H1 (cell line): ENCODE measurements at regions not wholly inside any gene's neighbourhood (a gene's known extent, or its start where the extent isn't known, plus 50 kb on each side); places are given as distances from the start of the nearest gene placed in this dataset.

Source experiments
- CTCF ChIA-PET: fragments of 300-600 bp; sonication (Branson Sonifier 250); formaldehyde crosslinking; loops from one replicate; lab custom pipeline; 2021; ENCODE audit not compliant: partially characterized antibody; lab: Charles Lee
- POLR2A ChIA-PET: fragments of 300-600 bp; sonication (Branson Sonifier 250); formaldehyde crosslinking; loops from one replicate; lab custom pipeline; 2021; ENCODE audit warnings: inconsistent platforms; ENCODE audit not compliant: partially characterized antibody; lab: Charles Lee
- DNase-seq, 2 experiments: peaks; one replicate each; pipeline versions ENCODE4 v3.0.0 to v3.0.0-alpha.2; 2010 to 2022; ENCODE audit warnings: low spot score in 2 of 2, low read depth in 1 of 2, mixed read lengths in 1 of 2
- FAIRE-seq: peaks from 2 replicates; lab custom pipeline; 2011; peaks lifted over from hg19 to GRCh38; lab: Jason Lieb, UNC
- H2AFZ ChIP-seq: 2 replicates; pipeline ENCODE4 v1.8.1; 2012; ENCODE audit warnings: low read length, inconsistent platforms
- H2AK5ac ChIP-seq: 2 replicates; pipeline ENCODE4 v1.6.1; 2013; ENCODE audit warnings: low read depth, low read length
- H2BK120ac ChIP-seq: replicated peaks from 2 replicates; pipeline ENCODE3; 2013; ENCODE audit warnings: low read depth, low read length, inconsistent platforms
- H2BK12ac ChIP-seq: 2 replicates; pipeline ENCODE4 v1.6.1; 2013; ENCODE audit warnings: low read depth, low read length
- H2BK15ac ChIP-seq: 2 replicates; pipeline ENCODE4 v1.6.1; 2013; ENCODE audit warnings: low read length
- H2BK20ac ChIP-seq: 2 replicates; pipeline ENCODE4 v1.6.1; 2013; ENCODE audit warnings: low read length
- H2BK5ac ChIP-seq: 2 replicates; pipeline ENCODE4 v1.6.1; 2013; ENCODE audit warnings: low read depth, low read length
- H3K14ac ChIP-seq: 2 replicates; pipeline ENCODE4 v1.6.1; 2013; ENCODE audit warnings: inconsistent platforms; ENCODE audit not compliant: insufficient read length
- H3K18ac ChIP-seq: 2 replicates; pipeline ENCODE4 v1.6.1; 2013; ENCODE audit warnings: low read length; ENCODE audit errors: extremely low read depth
- H3K23ac ChIP-seq: 2 replicates; pipeline ENCODE4 v1.6.1; 2013; ENCODE audit warnings: inconsistent platforms; ENCODE audit not compliant: insufficient read length
- H3K23me2 ChIP-seq: 2 replicates; pipeline ENCODE4 v1.6.1; 2013; ENCODE audit warnings: low read depth, low read length
- H3K27ac ChIP-seq: 2 replicates; pipeline ENCODE4 v1.6.1; 2011; ENCODE audit warnings: low read depth, low read length, inconsistent platforms
- H3K27me3 ChIP-seq, 4 experiments: replicated peaks in 1 of 4; 1 replicate in 1 of 4; 2 replicates in 3 of 4; pipeline versions ENCODE4 v1.6.1 to v1.8.1; 2011 to 2013; ENCODE audit warnings: low read length in 3 of 4, mild to moderate bottlenecking in 3 of 4, inconsistent platforms in 2 of 4, mixed read lengths in 2 of 4, moderate library complexity in 1 of 4; ENCODE audit not compliant: control insufficient read depth in 3 of 4, insufficient read depth in 3 of 4; ENCODE audit errors: extremely low read depth in 1 of 4
- H3K36me3 ChIP-seq, 4 experiments: 2 replicates each; pipeline versions ENCODE4 v1.6.1 to v1.8.1; 2011 to 2013; ENCODE audit warnings: mild to moderate bottlenecking in 4 of 4, low read length in 3 of 4, moderate library complexity in 2 of 4, control low read depth in 1 of 4, inconsistent platforms in 1 of 4; ENCODE audit not compliant: insufficient read depth in 4 of 4, control insufficient read depth in 2 of 4
- H3K4ac ChIP-seq: replicated peaks from 2 replicates; pipeline ENCODE3; 2013; ENCODE audit warnings: low read length, low read depth, mixed read lengths, inconsistent platforms; ENCODE audit not compliant: insufficient read length
- H3K4me1 ChIP-seq, 4 experiments: replicated peaks in 1 of 4; 1 replicate in 1 of 4; 2 replicates in 3 of 4; pipeline versions ENCODE4 v1.6.1 to v1.8.1; 2011 to 2013; ENCODE audit warnings: low read length in 3 of 4, inconsistent platforms in 2 of 4, mixed read lengths in 1 of 4; ENCODE audit not compliant: insufficient read depth in 4 of 4, control insufficient read depth in 3 of 4
- H3K4me2 ChIP-seq, 2 experiments: 2 replicates each; pipeline versions ENCODE4 v1.6.1 to v1.8.1; 2011 to 2013; ENCODE audit warnings: low read depth in 2 of 2, low read length in 2 of 2, control low read depth in 1 of 2, inconsistent platforms in 1 of 2, mild to moderate bottlenecking in 1 of 2; ENCODE audit not compliant: insufficient read depth in 1 of 2
- H3K4me3 ChIP-seq, 4 experiments: fragments of 200-600, 300-600 bp in 1 of 4; sonication (generic), shearing (Covaris generic), sonication (Bioruptor Twin) in 1 of 4; 2 replicates each; pipeline versions ENCODE4 v1.5.1 to v1.8.1; 2011 to 2016; ENCODE audit warnings: low read length in 4 of 4, low read depth in 3 of 4, control low read depth in 2 of 4, inconsistent platforms in 2 of 4, mild to moderate bottlenecking in 2 of 4, mixed read lengths in 1 of 4, moderate library complexity in 1 of 4; ENCODE audit not compliant: insufficient read depth in 2 of 4; ENCODE audit errors: extremely low read depth in 1 of 4
- H3K56ac ChIP-seq: replicated peaks from 2 replicates; pipeline ENCODE3; 2013; ENCODE audit warnings: low read depth, mild to moderate bottlenecking, mixed read lengths, low read length, inconsistent platforms; ENCODE audit not compliant: insufficient read length
- H3K79me1 ChIP-seq: 2 replicates; pipeline ENCODE4 v1.6.1; 2013; ENCODE audit warnings: low read depth, low read length, control low read depth
- H3K79me2 ChIP-seq, 2 experiments: 2 replicates each; pipeline versions ENCODE4 v1.6.1 to v1.8.1; 2012 to 2013; ENCODE audit warnings: low read length in 2 of 2, mild to moderate bottlenecking in 2 of 2, inconsistent platforms in 1 of 2; ENCODE audit not compliant: insufficient read depth in 2 of 2, control insufficient read depth in 1 of 2
- H3K9ac ChIP-seq, 4 experiments: replicated peaks in 1 of 4; 1 replicate in 1 of 4; 2 replicates in 3 of 4; pipeline versions ENCODE4 v1.6.1 to v1.8.1; 2011 to 2013; ENCODE audit warnings: low read depth in 3 of 4, low read length in 3 of 4, control low read depth in 2 of 4, mild to moderate bottlenecking in 2 of 4, moderate library complexity in 2 of 4, inconsistent platforms in 1 of 4; ENCODE audit errors: extremely low read depth in 1 of 4
- H3K9me3 ChIP-seq, 2 experiments: 2 replicates each; pipeline versions ENCODE4 v1.6.1 to v1.8.1; 2012 to 2013; ENCODE audit warnings: mild to moderate bottlenecking in 2 of 2, moderate library complexity in 2 of 2, control low read depth in 1 of 2, inconsistent platforms in 1 of 2, low read depth in 1 of 2, low read length in 1 of 2, mixed read lengths in 1 of 2; ENCODE audit not compliant: insufficient read depth in 2 of 2
- H4K20me1 ChIP-seq, 2 experiments: replicated peaks in 1 of 2; 2 replicates each; pipeline versions ENCODE3 to v1.8.1; 2011 to 2013; ENCODE audit warnings: inconsistent platforms in 2 of 2, low read length in 2 of 2, mild to moderate bottlenecking in 1 of 2; ENCODE audit not compliant: insufficient read depth in 2 of 2, control insufficient read depth in 1 of 2
- H4K5ac ChIP-seq: 2 replicates; pipeline ENCODE4 v1.6.1; 2013; ENCODE audit warnings: low read length, low read depth, mixed read lengths, inconsistent platforms; ENCODE audit not compliant: insufficient read length
- H4K8ac ChIP-seq: 2 replicates; pipeline ENCODE4 v1.8.0; 2013; ENCODE audit warnings: mild to moderate bottlenecking, moderate library complexity, low read length, inconsistent platforms; ENCODE audit not compliant: insufficient read depth; ENCODE audit errors: extremely low read depth
- H4K91ac ChIP-seq: replicated peaks from 2 replicates; pipeline ENCODE3; 2013; ENCODE audit warnings: low read length, mixed read lengths, inconsistent platforms; ENCODE audit not compliant: insufficient read length
- BRCA1 ChIP-seq: IDR thresholded peaks from 2 replicates; pipeline ENCODE4 v1.6.1; 2012; ENCODE audit warnings: low read depth, low read length, improper control_type of control experiment
- CBX8 ChIP-seq: fragments of 300-800, 300-1000 bp; sonication (generic); IDR thresholded peaks from 2 replicates; pipeline ENCODE4 v1.7.1; 2016; ENCODE audit warnings: low read depth, low read length, borderline replicate concordance
- CHD1 ChIP-seq: IDR thresholded peaks from 2 replicates; pipeline ENCODE4 v1.6.1; 2012; ENCODE audit warnings: low read depth, low read length, improper control_type of control experiment
- FOSL1 ChIP-seq: IDR thresholded peaks from 2 replicates; pipeline ENCODE4 v1.6.1; 2011; ENCODE audit warnings: mild to moderate bottlenecking, low read depth, low read length, moderate library complexity; ENCODE audit not compliant: insufficient read depth
- GTF2F1 ChIP-seq: IDR thresholded peaks from 2 replicates; pipeline ENCODE4 v1.6.1; 2012; ENCODE audit warnings: low read depth, low read length, improper control_type of control experiment, borderline replicate concordance
- HDAC6 ChIP-seq: IDR thresholded peaks from one replicate; pipeline ENCODE4 v1.7.1; 2012; ENCODE audit warnings: low read depth, mild to moderate bottlenecking, inconsistent platforms, low read length, moderate library complexity
- JUN ChIP-seq: IDR thresholded peaks from 2 replicates; pipeline ENCODE4 v1.6.1; 2011; ENCODE audit warnings: low read depth, mild to moderate bottlenecking, improper control_type of control experiment, low read length
- SAP30 ChIP-seq: fragments of 300-600 bp; sonication (generic); IDR thresholded peaks from 2 replicates; pipeline ENCODE4 v1.7.1; 2012; ENCODE audit warnings: low read length, moderate library complexity, mild to moderate bottlenecking, inconsistent platforms; ENCODE audit not compliant: insufficient read depth, insufficient replicate concordance
- SIN3A ChIP-seq, 2 experiments: IDR thresholded peaks in 1 of 2; conservative IDR thresholded peaks in 1 of 2; 2 replicates each; pipeline ENCODE4 v1.6.1; 2011 to 2012; ENCODE audit warnings: low read length in 2 of 2, improper control_type of control experiment in 1 of 2, low read depth in 1 of 2, mild to moderate bottlenecking in 1 of 2
- SIRT6 ChIP-seq: IDR thresholded peaks from one replicate; pipeline ENCODE4 v1.7.1; 2012; ENCODE audit warnings: low read length, inconsistent platforms
- TEAD4 ChIP-seq: IDR thresholded peaks from 2 replicates; pipeline ENCODE4 v1.6.1; 2012; ENCODE audit warnings: low read depth, low read length, inconsistent platforms, mixed read lengths
- ZNF274 ChIP-seq: IDR thresholded peaks from 2 replicates; pipeline ENCODE4 v1.7.0; 2012; ENCODE audit warnings: low read length, borderline replicate concordance; ENCODE audit errors: extremely low read depth
- WGBS, 2 experiments: shearing (Covaris generic) in 1 of 2; methylation state at CpG; one replicate each; pipeline versions ENCODE4 v1.1.6 to v1.1.7; 2013 to 2015; ENCODE audit warnings: low lambda C conversion rate in 2 of 2, mixed read lengths in 2 of 2, inconsistent platforms in 1 of 2, low coverage in 1 of 2, missing lambda C conversion rate in 1 of 2; ENCODE audit not compliant: insufficient replicate concordance in 2 of 2, insufficient coverage in 1 of 2, insufficient read length in 1 of 2; ENCODE audit errors: extremely low coverage in 1 of 2, missing lambda C conversion rate in 1 of 2; 5-methylcytosine and 5-hydroxymethylcytosine counted together

GRCh38 chr1:121594096-121594495 is 409.3 kb downstream of the SRGAP2C start:
- no peaks in the 10 kb centered on the region for H3K79me1 ChIP-seq
- no peak overlapping the region for H3K56ac ChIP-seq
- H3K4me2 ChIP-seq: no peak overlapping the region
- H3K27me3 ChIP-seq: no peaks in the 10 kb centered on the region
- H3K23me2 ChIP-seq: no peaks in the 10 kb centered on the region
- TF ChIP-seq TEAD4 (no peak), HDAC6 (no peak), SIN3A (conservative IDR thresholded peaks at IDR 0.05 in 1 of 2, IDR thresholded peaks at IDR 0.05 in 1 of 2; ENCODE audit: low read depth in 1 of 2, low read length in 2 of 2) (no peak), JUN (no peak), SIRT6 (no peak), CBX8 (no peak), BRCA1 (no peak), FOSL1 (no peak), SAP30 (no peak), CHD1 (no peak), ZNF274 (no peak), GTF2F1 (no peak)
- H2BK120ac ChIP-seq: no peak overlapping the region
- no peak overlapping the region for H2BK5ac ChIP-seq
- 90% methylated on average over 3 of the region's 3 CpGs; no CpG with 5 or more reads in 1 of the 2 experiments for WGBS, 2 experiments
- no peaks in the 10 kb centered on the region for H4K20me1 ChIP-seq
- ChIA-PET CTCF (no interaction called here), POLR2A (no interaction called here)
- no peak overlapping the region for H3K27ac ChIP-seq
- no peaks in the 10 kb centered on the region for H3K79me2 ChIP-seq
- no peaks in the 10 kb centered on the region for H3K9me3 ChIP-seq
- H3K4me3 ChIP-seq: no peak overlapping the region
- no peak overlapping the region for H3K18ac ChIP-seq
- no peaks in the 10 kb centered on the region for H3K4me1 ChIP-seq
- no peak overlapping the region for H4K91ac ChIP-seq
- DNase-seq (no peak), FAIRE-seq (no peak)
- no peak overlapping the region for H3K23ac ChIP-seq
- H4K5ac ChIP-seq: no peak overlapping the region
- no peaks in the 10 kb centered on the region for H3K36me3 ChIP-seq
- H3K9ac ChIP-seq: no peak overlapping the region
- no peak overlapping the region for H2BK12ac ChIP-seq
- no peak overlapping the region for H2BK15ac ChIP-seq
- no peak overlapping the region for H2BK20ac ChIP-seq
- H3K4ac ChIP-seq: no peak overlapping the region
- H2AK5ac ChIP-seq: no peak overlapping the region
- no peak overlapping the region for H3K14ac ChIP-seq
- H2AFZ ChIP-seq: no peak overlapping the region
- H4K8ac ChIP-seq: no peak overlapping the region
